ENCODE measurements at regions not wholly inside any gene's neighbourhood (a gene's known extent, or its start where the extent isn't known, plus 50 kb on each side); places are given as distances from the start of the nearest gene placed in this dataset.

- TF ChIP-seq FUBP1 (CRISPR knock-in tag; IDR thresholded peaks at IDR 0.05; ENCODE audit: borderline replicate concordance) (no peak), PBX2 (CRISPR knock-in tag; IDR thresholded peaks at IDR 0.05) (no peak), SKIL (CRISPR knock-in tag; IDR thresholded peaks at IDR 0.05; ENCODE audit: borderline replicate concordance) (no peak), DMAP1 (CRISPR knock-in tag; IDR thresholded peaks at IDR 0.05) (no peak), ZNF724P (CRISPR knock-in tag; IDR thresholded peaks at IDR 0.05; ENCODE audit: borderline replicate concordance) (no peak)
These were observed 394.3 kb upstream of the HTR2A start (continued) for GRCh38 chr13:47291107-47291656.

- no peaks in the 10 kb centered on the region for H3K9me3 ChIP-seq (ENCODE audit: low read length)
- DNase-seq (ENCODE audit: low spot score) (peak; percentile 4), ATAC-seq (peak; percentile 64), FAIRE-seq (no peak)
- intact Hi-C loops (cut with micrococcal nuclease; ENCODE audit: unreplicated experiment), result no loop called here
- no peak overlapping the region for H3K9ac ChIP-seq (ENCODE audit: insufficient read depth, low read depth, low read length)
- no peaks in the 10 kb centered on the region for H3K4me1 ChIP-seq (ENCODE audit: insufficient read depth, low read length)
- H3K36me3 ChIP-seq (replicated peaks in 1 of 2; ENCODE audit: control insufficient read depth in 1 of 2, insufficient read depth in 2 of 2, low read length in 2 of 2), result no peaks in the 10 kb centered on the region
- ChIA-PET CTCF (ENCODE audit: low intra/inter-chr PET ratio, low total read pairs) (no interaction called here), POLR2A (no interaction called here)
- H3K4me2 ChIP-seq (ENCODE audit: low read depth, low read length), result no peak overlapping the region
- H2AFZ ChIP-seq (ENCODE audit: low read length), result no peak overlapping the region
- H3K27me3 ChIP-seq (ENCODE audit: control insufficient read depth in 1 of 2, insufficient read depth in 2 of 2, low read length in 2 of 2), result no peaks in the 10 kb centered on the region
- in situ Hi-C loops (cut with HindIII; ENCODE audit: extremely low pct_ligation_motif_present, low pct_unique_long_range_greater_than_20kb), result no loop called here
- H3K4me3 ChIP-seq (replicated peaks in 1 of 3; ENCODE audit: insufficient read depth in 1 of 3, low read depth in 2 of 3, low read length in 3 of 3), result no peak overlapping the region
- TF ChIP-seq SMAD3 (CRISPR knock-in tag; IDR thresholded peaks at IDR 0.05) (no peak), ZNF614 (CRISPR knock-in tag; IDR thresholded peaks at IDR 0.05; ENCODE audit: borderline replicate concordance) (no peak), ZBTB7A (CRISPR knock-in tag; IDR thresholded peaks at IDR 0.05) (no peak), FOSL2 (CRISPR knock-in tag; IDR thresholded peaks at IDR 0.05) (0 out of 2 replicates have a peak, but pooled peaks have one; percentile 15)
- 0% methylated on average over 1 of the region's 1 CpG for WGBS (ENCODE audit: low lambda C conversion rate)
- no peaks in the 10 kb centered on the region for H4K20me1 ChIP-seq (ENCODE audit: insufficient read depth, low read length)
- H3K79me2 ChIP-seq (ENCODE audit: insufficient read depth, low read length), result no peaks in the 10 kb centered on the region
- BruUV-seq (replicated peaks), result no TSS peak
- H3K27ac ChIP-seq (ENCODE audit: extremely low read length, insufficient read depth, low read length), result no peak overlapping the region
These were observed 392.7 kb upstream of the HTR2A start for GRCh38 chr13:47289567-47289966.

Data from HepG2 (cell line).